Breast epithelium (tissue), 4 donors: ENCODE measurements at regions not wholly inside any gene's neighbourhood (a gene's known extent, or its start where the extent isn't known, plus 50 kb on each side); places are given as distances from the start of the nearest gene placed in this dataset.

Experiments used
- DNase-seq, 2 donors: peaks; one replicate each; pipeline ENCODE4 v3.0.0-alpha.2; 2019; ENCODE audit warnings: low spot score in 2 of 2
- H3K27ac ChIP-seq, 2 donors: fragments of 200-600 bp; sonication (generic) in 1 of 2; one replicate each; pipeline ENCODE4 v1.5.1; 2016 to 2019; ENCODE audit warnings: mild to moderate bottlenecking in 1 of 2
- H3K27me3 ChIP-seq, 2 donors: fragments of 200-600 bp; sonication (generic) in 1 of 2; one replicate each; pipeline versions ENCODE4 v1.5.1 to v1.6.0; 2017 to 2019; ENCODE audit warnings: control low read depth in 1 of 2, mild to moderate bottlenecking in 1 of 2
- H3K36me3 ChIP-seq: fragments of 200-600 bp; one replicate; pipeline ENCODE4 v1.5.1; 2019
- H3K4me1 ChIP-seq, 2 donors: fragments of 200-600 bp; sonication (generic); one replicate each; pipeline ENCODE4 v1.5.1; 2016 to 2019; ENCODE audit warnings: control low read depth in 1 of 2
- H3K4me3 ChIP-seq, 3 donors: fragments of 200-600 bp; sonication (generic); 1 replicate in 2 of 3; 2 replicates in 1 of 3; pipeline ENCODE4 v1.5.1; 2016 to 2019; ENCODE audit warnings: mild to moderate bottlenecking in 3 of 3, moderate library complexity in 2 of 3
- H3K9me3 ChIP-seq, 2 donors: fragments of 200-600 bp; sonication (generic) in 1 of 2; one replicate each; pipeline ENCODE4 v1.5.1; 2016 to 2019; ENCODE audit warnings: control low read depth in 1 of 2
- CTCF ChIP-seq, 3 donors: fragments of 450-650 bp; IDR thresholded peaks; one replicate each; pipeline ENCODE4 v1.5.1; 2016 to 2017; ENCODE audit warnings: antibody characterized with exemption in 3 of 3, mild to moderate bottlenecking in 3 of 3, moderate library complexity in 3 of 3
- POLR2A ChIP-seq: fragments of 450-650 bp; IDR thresholded peaks from one replicate; pipeline ENCODE4 v1.6.1; 2016; ENCODE audit warnings: antibody characterized with exemption, mild to moderate bottlenecking, moderate library complexity
- POLR2AphosphoS5 ChIP-seq, 3 donors: sonication (generic); formaldehyde crosslinking; IDR thresholded peaks; one replicate each; pipeline ENCODE4 v1.6.1; 2017; ENCODE audit warnings: antibody characterized with exemption in 3 of 3
- intact Hi-C: fragments of 100-400 bp; cut with DNase I; formaldehyde crosslinking; loops from one replicate; pipeline ENCODE4 v1.15.1; 2023; ENCODE audit warnings: low total_unique reads

DNA sequence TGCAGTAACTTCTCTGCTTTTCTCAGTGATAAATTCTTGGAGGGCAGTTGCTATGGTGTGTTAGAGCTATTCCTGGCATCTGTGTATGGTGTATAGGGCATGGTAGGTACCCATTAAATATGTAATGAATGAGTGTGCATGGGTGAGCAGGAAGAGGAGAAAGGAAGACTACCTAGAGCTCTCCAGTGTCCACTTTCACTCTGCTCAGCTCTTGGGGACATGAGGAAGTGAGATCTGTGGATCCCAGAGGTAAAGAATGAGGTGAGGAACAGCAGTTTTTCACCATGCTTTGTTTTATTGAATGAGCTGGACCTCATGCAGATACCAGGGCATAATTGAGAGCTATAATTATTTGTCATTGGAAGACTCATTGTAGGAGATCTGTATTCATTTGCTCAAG, 444.8 kb upstream of the RGS6 start:
- Histone ChIP-seq H3K27me3 (no peaks in the 10 kb centered on the region), H3K36me3 (no peaks in the 10 kb centered on the region), H3K4me3 (no peak overlapping the region), H3K27ac (no peak overlapping the region), H3K4me1 (no peaks in the 10 kb centered on the region), H3K9me3 (no peaks in the 10 kb centered on the region)
- DNase-seq: no peak
- intact Hi-C loops: loop anchor here (5.0 kb wide), 1 partner anchor 50 kb away; no protein-coding TSS in a partner anchor
- TF ChIP-seq CTCF (IDR thresholded peaks at IDR 0.05) (no peak), POLR2A (no peak), POLR2AphosphoS5 (IDR thresholded peaks at IDR 0.05) (no peak)

DNA sequence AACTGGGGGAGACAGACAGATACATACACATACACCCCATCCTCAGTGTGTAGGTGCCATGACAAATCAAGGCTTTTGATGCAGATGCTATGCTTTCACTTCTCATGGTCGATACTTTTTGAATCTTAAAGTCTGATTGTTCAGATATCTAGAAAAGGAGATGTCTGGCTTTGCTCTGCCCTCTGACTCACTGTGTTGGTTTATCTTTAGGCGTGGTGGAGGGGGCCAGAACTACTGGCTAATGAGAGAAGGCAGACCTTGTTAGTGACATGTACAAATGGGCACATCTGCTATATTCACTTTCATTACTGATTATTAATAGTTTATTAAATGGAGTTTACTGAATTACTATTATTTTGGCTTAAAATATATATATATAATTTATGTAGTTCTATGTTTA, 444.3 kb upstream of the RGS6 start:
- Histone ChIP-seq H3K4me1 (no peaks in the 10 kb centered on the region), H3K4me3 (no peak overlapping the region), H3K27me3 (no peaks in the 10 kb centered on the region), H3K36me3 (no peaks in the 10 kb centered on the region), H3K9me3 (no peaks in the 10 kb centered on the region), H3K27ac (no peak overlapping the region)
- no peak for DNase-seq
- intact Hi-C loops: loop anchor here (5.0 kb wide), 1 partner anchor 51 kb away; no protein-coding TSS in a partner anchor
- TF ChIP-seq POLR2AphosphoS5 (IDR thresholded peaks at IDR 0.05) (no peak), CTCF (IDR thresholded peaks at IDR 0.05) (no peak), POLR2A (no peak)

- Histone ChIP-seq H3K27ac (no peak overlapping the region), H3K4me3 (no peak overlapping the region), H3K27me3 (no peaks in the 10 kb centered on the region), H3K9me3 (no peaks in the 10 kb centered on the region), H3K36me3 (no peaks in the 10 kb centered on the region), H3K4me1 (no peaks in the 10 kb centered on the region)
- intact Hi-C loops: loop anchor here (5.0 kb wide), 1 partner anchor 51 kb away; no protein-coding TSS in a partner anchor
- no peak for DNase-seq
- no peak for TF ChIP-seq CTCF (IDR thresholded peaks at IDR 0.05)
- TF ChIP-seq POLR2AphosphoS5 (IDR thresholded peaks at IDR 0.05): no peak
- TF ChIP-seq POLR2A: no peak
These were observed 443.5 kb upstream of the RGS6 start for GRCh38 chr14:71488703-71489191.

DNA sequence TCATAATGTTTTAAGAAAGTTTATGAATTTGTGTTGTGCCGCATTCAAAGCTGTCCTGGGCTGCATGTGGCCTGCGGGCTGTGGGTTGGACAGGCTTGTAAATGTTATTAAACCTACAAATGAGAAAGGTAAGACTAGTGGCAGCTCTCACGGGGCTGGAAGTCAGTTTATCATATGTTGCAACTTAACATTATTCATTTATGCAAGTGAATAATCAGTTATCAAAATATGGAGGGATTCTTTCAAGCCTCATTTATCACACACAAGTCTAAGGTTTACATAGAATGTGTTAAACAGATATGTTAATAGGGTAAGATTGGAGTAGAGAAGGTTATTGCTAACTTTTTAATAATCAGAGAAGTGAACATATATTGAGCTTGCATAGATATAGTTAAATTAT, 442.5 kb upstream of the RGS6 start:
- Histone ChIP-seq H3K27me3 (no peaks in the 10 kb centered on the region), H3K4me1 (no peaks in the 10 kb centered on the region), H3K27ac (no peak overlapping the region), H3K36me3 (no peaks in the 10 kb centered on the region), H3K4me3 (no peak overlapping the region), H3K9me3 (no peaks in the 10 kb centered on the region)
- intact Hi-C loops: loop anchor here (5.0 to 10.0 kb wide), 2 partner anchors 52 to 1705 kb away; no protein-coding TSS in a partner anchor
- DNase-seq: no peak
- TF ChIP-seq CTCF (IDR thresholded peaks at IDR 0.05) (no peak), POLR2A (no peak)

DNA sequence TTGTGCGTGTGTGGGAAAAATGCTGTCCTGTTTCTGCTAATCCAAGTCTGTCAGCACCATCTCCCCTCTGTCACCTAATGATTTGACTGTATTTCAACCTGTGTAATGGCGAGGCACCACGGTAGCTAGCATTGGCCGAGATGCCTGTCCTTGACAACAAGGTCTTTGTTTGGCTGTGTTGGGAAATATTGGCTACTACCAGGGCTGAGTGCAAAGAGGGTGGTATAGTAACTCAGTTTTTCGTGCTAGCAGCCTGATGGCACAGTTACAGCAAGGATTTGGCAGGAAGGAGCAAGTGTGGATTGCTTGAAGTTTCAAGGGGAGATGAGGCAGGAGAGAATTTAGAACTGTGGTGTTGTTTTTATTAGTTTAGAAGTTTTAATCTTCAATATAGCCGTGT, 440.3 kb upstream of the RGS6 start:
- Histone ChIP-seq H3K4me1 (no peaks in the 10 kb centered on the region), H3K27me3 (no peaks in the 10 kb centered on the region), H3K27ac (peak overlapping the region in 1 of 2 donors; percentile 40), H3K36me3 (no peaks in the 10 kb centered on the region), H3K4me3 (no peak overlapping the region), H3K9me3 (no peaks in the 10 kb centered on the region)
- intact Hi-C loops: loop anchor here (10.0 kb wide), 1 partner anchor 1707 kb away; no protein-coding TSS in a partner anchor
- TF ChIP-seq CTCF (IDR thresholded peaks at IDR 0.05) (no peak), POLR2AphosphoS5 (IDR thresholded peaks at IDR 0.05) (no peak), POLR2A (no peak)
- DNase-seq: peak in 1 of 2 donors; percentile 26
